Medulla oblongata (tissue), 1 donor: ENCODE measurements at regions not wholly inside any gene's neighbourhood (a gene's known extent, or its start where the extent isn't known, plus 50 kb on each side); places are given as distances from the start of the nearest gene placed in this dataset.
"Not testable (repeated sequence)": the region's sequence is repeated elsewhere in the genome, so short reads cannot be mapped to it uniquely, and the experiment has no call there.

Experiments used
- DNase-seq: peaks from one replicate; pipeline ENCODE4 v3.0.0-alpha.2; 2015; ENCODE audit errors: extremely low spot score

- no peak for DNase-seq
These were observed 1093.4 kb upstream of the SLIT2 start for GRCh38 chr4:19158107-19158809.

- no peak for DNase-seq
These were observed 1094.9 kb upstream of the SLIT2 start for GRCh38 chr4:19156786-19157185.

- DNase-seq, result no peak
These were observed 1096.1 kb upstream of the SLIT2 start for GRCh38 chr4:19155568-19155967.

GRCh38 chr4:19154267-19154666 lies 1097.4 kb upstream of the SLIT2 start:
- DNase-seq, result not testable (repeated sequence)

GRCh38 chr4:19152264-19152663 lies 1099.4 kb upstream of the SLIT2 start:
- no peak for DNase-seq

GRCh38 chr4:19151684-19152083 lies 1100.0 kb upstream of the SLIT2 start:
- DNase-seq, result no peak

GRCh38 chr4:19146038-19146437 lies 1105.7 kb upstream of the SLIT2 start:
- no peak for DNase-seq

- no peak for DNase-seq
These were observed 1114.5 kb upstream of the LCORL start for GRCh38 chr4:19135895-19136633.

GRCh38 chr4:19134685-19135084 lies 1113.1 kb upstream of the LCORL start:
- peak; percentile 29 for DNase-seq

GRCh38 chr4:19133315-19133714 lies 1111.8 kb upstream of the LCORL start:
- DNase-seq, result no peak

GRCh38 chr4:19130866-19131265 lies 1109.3 kb upstream of the LCORL start:
- DNase-seq, result no peak

GRCh38 chr4:19128176-19128575 lies 1106.6 kb upstream of the LCORL start:
- DNase-seq, result no peak

- no peak for DNase-seq
These were observed 1105.3 kb upstream of the LCORL start for GRCh38 chr4:19126903-19127302.

- no peak for DNase-seq
These were observed 1102.1 kb upstream of the LCORL start for GRCh38 chr4:19123681-19124080.

- no peak for DNase-seq
These were observed 1098.5 kb upstream of the LCORL start for GRCh38 chr4:19119904-19120560.

- DNase-seq, result no peak
These were observed 1095.5 kb upstream of the LCORL start for GRCh38 chr4:19117022-19117421.

GRCh38 chr4:19104176-19104575 lies 1082.6 kb upstream of the LCORL start:
- DNase-seq, result no peak

GRCh38 chr4:19095491-19096046 lies 1074.0 kb upstream of the LCORL start:
- DNase-seq, result no peak

- DNase-seq, result no peak
These were observed 1072.4 kb upstream of the LCORL start for GRCh38 chr4:19093951-19094350.

GRCh38 chr4:19092797-19093196 lies 1071.2 kb upstream of the LCORL start:
- no peak for DNase-seq

GRCh38 chr4:19074036-19074435 lies 1052.5 kb upstream of the LCORL start:
- DNase-seq, result no peak

GRCh38 chr4:19063662-19064061 lies 1042.1 kb upstream of the LCORL start:
- DNase-seq, result no peak

- no peak for DNase-seq
These were observed 1033.4 kb upstream of the LCORL start for GRCh38 chr4:19054916-19055315.
